Neural cell (in vitro differentiated cells): ENCODE measurements at regions not wholly inside any gene's neighbourhood (a gene's known extent, or its start where the extent isn't known, plus 50 kb on each side); places are given as distances from the start of the nearest gene placed in this dataset.

Experiments used
- H2AFZ ChIP-seq: fragments of 200-600, 300-800 bp; sonication (generic), shearing (Covaris generic); 2 replicates; pipeline ENCODE4 v1.6.0; 2014; ENCODE audit warnings: low read depth, mild to moderate bottlenecking, antibody characterized with exemption, low read length, moderate library complexity
- H3F3A ChIP-seq: fragments of 200-600 bp; shearing (Covaris generic); 2 replicates; pipeline ENCODE4 v1.6.1; 2016; ENCODE audit warnings: mild to moderate bottlenecking, moderate library complexity, mixed read lengths, antibody characterized with exemption, low read length; ENCODE audit not compliant: insufficient read depth, poor library complexity, severe bottlenecking
- H3K27ac ChIP-seq: fragments of 200-600, 300-800 bp; sonication (generic), shearing (Covaris generic); 2 replicates; pipeline ENCODE4 v1.5.1; 2014; ENCODE audit warnings: mild to moderate bottlenecking, low read length, moderate library complexity
- H3K27me3 ChIP-seq: fragments of 300-800, 200-600 bp; sonication (generic), shearing (Covaris generic); 2 replicates; pipeline ENCODE4 v1.6.0; 2014; ENCODE audit warnings: mild to moderate bottlenecking, low read depth, low read length, moderate library complexity; ENCODE audit not compliant: insufficient read depth
- H3K36me3 ChIP-seq: fragments of 300-800, 200-600 bp; sonication (generic), shearing (Covaris generic); 2 replicates; pipeline ENCODE4 v1.5.1; 2014; ENCODE audit warnings: mild to moderate bottlenecking, antibody characterized with exemption, low read length, moderate library complexity; ENCODE audit not compliant: insufficient read depth
- H3K4me2 ChIP-seq: fragments of 300-800, 200-600 bp; sonication (generic), shearing (Covaris generic); 2 replicates; pipeline ENCODE4 v1.6.0; 2014; ENCODE audit warnings: mild to moderate bottlenecking, low read length
- H3K4me3 ChIP-seq: fragments of 300-800, 200-600 bp; sonication (generic), shearing (Covaris generic); 2 replicates; pipeline ENCODE4 v1.5.1; 2014; ENCODE audit warnings: mild to moderate bottlenecking, low read length, moderate library complexity
- H3K79me2 ChIP-seq: fragments of 200-600 bp; shearing (Covaris generic); replicated peaks from 2 replicates; pipeline ENCODE4 v1.6.0; 2014; ENCODE audit warnings: mild to moderate bottlenecking, low read length, moderate library complexity; ENCODE audit not compliant: insufficient read depth
- H3K9ac ChIP-seq: fragments of 300-800, 200-600 bp; sonication (generic), shearing (Covaris generic); 2 replicates; pipeline ENCODE4 v1.6.1; 2016; ENCODE audit warnings: mild to moderate bottlenecking, low read length, mixed read lengths
- H3K9me2 ChIP-seq: fragments of 200-600 bp; shearing (Covaris generic); 2 replicates; pipeline ENCODE4 v1.6.1; 2016; ENCODE audit warnings: mild to moderate bottlenecking, low read length, mixed read lengths; ENCODE audit not compliant: insufficient read depth
- H3K9me3 ChIP-seq: fragments of 200-600, 300-800 bp; sonication (generic), shearing (Covaris generic); 2 replicates; pipeline ENCODE4 v1.6.1; 2016; ENCODE audit warnings: mild to moderate bottlenecking, mixed run types, low read length, moderate library complexity, mixed read lengths
- H4K20me1 ChIP-seq: fragments of 200-600 bp; shearing (Covaris generic); 2 replicates; pipeline ENCODE4 v1.6.1; 2016; ENCODE audit warnings: mild to moderate bottlenecking, mixed run types; ENCODE audit not compliant: insufficient read depth
- CTCF ChIP-seq: fragments of 450-650 bp; IDR thresholded peaks from 2 replicates; pipeline ENCODE4 v1.5.1; 2014; ENCODE audit warnings: antibody characterized with exemption, mild to moderate bottlenecking, moderate library complexity; ENCODE audit not compliant: poor library complexity, severe bottlenecking
- EP300 ChIP-seq: fragments of 450-650 bp; conservative IDR thresholded peaks from 2 replicates; pipeline ENCODE4 v1.6.1; 2014; ENCODE audit warnings: antibody characterized with exemption, mild to moderate bottlenecking, moderate library complexity; ENCODE audit not compliant: poor library complexity, severe bottlenecking
- EZH2 ChIP-seq: fragments of 200-600, 300-800 bp; shearing (Covaris generic), sonication (generic); IDR thresholded peaks from 2 replicates; pipeline ENCODE4 v1.6.1; 2014; ENCODE audit warnings: antibody characterized with exemption, low read length, borderline replicate concordance, mild to moderate bottlenecking; ENCODE audit not compliant: insufficient read depth, poor library complexity, severe bottlenecking
- MXI1 ChIP-seq: fragments of 450-650 bp; conservative IDR thresholded peaks from 2 replicates; pipeline ENCODE4 v1.6.1; 2014; ENCODE audit warnings: antibody characterized with exemption, mild to moderate bottlenecking; ENCODE audit not compliant: poor library complexity, severe bottlenecking
- POLR2AphosphoS5 ChIP-seq: IDR thresholded peaks from 2 replicates; pipeline ENCODE4 v1.6.1; 2012
- RAD21 ChIP-seq: fragments of 450-650 bp; conservative IDR thresholded peaks from 2 replicates; pipeline ENCODE4 v1.6.1; 2014; ENCODE audit warnings: antibody characterized with exemption, mild to moderate bottlenecking, moderate library complexity
- REST ChIP-seq: IDR thresholded peaks from 2 replicates; pipeline ENCODE4 v1.6.1; 2012; ENCODE audit warnings: borderline replicate concordance
- SMC3 ChIP-seq: fragments of 450-650 bp; conservative IDR thresholded peaks from 2 replicates; pipeline ENCODE4 v1.6.1; 2014; ENCODE audit warnings: antibody characterized with exemption, mild to moderate bottlenecking, moderate library complexity; ENCODE audit not compliant: poor library complexity
- TAF1 ChIP-seq: IDR thresholded peaks from 2 replicates; pipeline ENCODE4 v1.6.1; 2012; ENCODE audit warnings: low read depth

GRCh38 chr10:3278771-3279170, 106.2 kb upstream of the PITRM1 start:
- Histone ChIP-seq H3K79me2 (no peaks in the 10 kb centered on the region), H3K4me2 (no peak overlapping the region), H4K20me1 (no peaks in the 10 kb centered on the region), H3K27ac (no peak overlapping the region), H2AFZ (no peak overlapping the region), H3K36me3 (no peaks in the 10 kb centered on the region), H3K9me2 (no peaks in the 10 kb centered on the region), H3K4me3 (no peak overlapping the region), H3F3A (no peaks in the 10 kb centered on the region), H3K9me3 (no peaks in the 10 kb centered on the region), H3K9ac (no peak overlapping the region), H3K27me3 (no peaks in the 10 kb centered on the region)
- no peak for TF ChIP-seq REST
- no peak for TF ChIP-seq RAD21
- no peak for TF ChIP-seq TAF1
- no peak for TF ChIP-seq CTCF
- no peak for TF ChIP-seq EZH2
- TF ChIP-seq POLR2AphosphoS5 = no peak
- no peak for TF ChIP-seq MXI1
- TF ChIP-seq EP300 = no peak
- no peak for TF ChIP-seq SMC3

GRCh38 chr10:3277566-3277965, 105.0 kb upstream of the PITRM1 start:
- Histone ChIP-seq H3K9me2 (no peaks in the 10 kb centered on the region), H3K36me3 (no peaks in the 10 kb centered on the region), H3K79me2 (no peaks in the 10 kb centered on the region), H3K27ac (no peak overlapping the region), H3K27me3 (no peaks in the 10 kb centered on the region), H2AFZ (no peak overlapping the region), H3K4me2 (no peak overlapping the region), H4K20me1 (no peaks in the 10 kb centered on the region), H3K4me3 (no peak overlapping the region), H3F3A (no peaks in the 10 kb centered on the region), H3K9ac (no peak overlapping the region), H3K9me3 (no peaks in the 10 kb centered on the region)
- TF ChIP-seq EP300 = no peak
- TF ChIP-seq TAF1 = no peak
- no peak for TF ChIP-seq SMC3
- TF ChIP-seq REST = no peak
- no peak for TF ChIP-seq MXI1
- TF ChIP-seq CTCF = no peak
- no peak for TF ChIP-seq EZH2
- TF ChIP-seq POLR2AphosphoS5 = no peak
- TF ChIP-seq RAD21 = no peak
